ENCODE measurements at regions not wholly inside any gene's neighbourhood (a gene's known extent, or its start where the extent isn't known, plus 50 kb on each side); places are given as distances from the start of the nearest gene placed in this dataset.

- no peak for DNase-seq (ENCODE audit: low read depth)
- no peak overlapping the region for H3K4me3 ChIP-seq (ENCODE audit: low read depth, low read length)
Observed at GRCh38 chr13:80437231-80437630, 96.3 kb upstream of the SPRY2 start.

GRCh38 chr13:80436571-80437169 lies 95.7 kb upstream of the SPRY2 start:
- H3K4me3 ChIP-seq (ENCODE audit: low read depth, low read length): no peak overlapping the region
- peak; percentile 73 for DNase-seq (ENCODE audit: low read depth)

- no peak for DNase-seq (ENCODE audit: low read depth)
- H3K4me3 ChIP-seq (ENCODE audit: low read depth, low read length): no peak overlapping the region
Observed at GRCh38 chr13:80430561-80430960, 89.6 kb upstream of the SPRY2 start.

GRCh38 chr13:80428349-80429096 lies 87.6 kb upstream of the SPRY2 start:
- no peak overlapping the region for H3K4me3 ChIP-seq (ENCODE audit: low read depth, low read length)
- no peak for DNase-seq (ENCODE audit: low read depth)

- H3K4me3 ChIP-seq (ENCODE audit: low read depth, low read length): no peak overlapping the region
- no peak for DNase-seq (ENCODE audit: low read depth)
Observed at GRCh38 chr13:80419416-80419815, 78.5 kb upstream of the SPRY2 start.

GRCh38 chr13:80413611-80414010 lies 72.7 kb upstream of the SPRY2 start:
- no peak overlapping the region for H3K4me3 ChIP-seq (ENCODE audit: low read depth, low read length)
- DNase-seq (ENCODE audit: low read depth): no peak

- no peak overlapping the region for H3K4me3 ChIP-seq (ENCODE audit: low read depth, low read length)
- no peak for DNase-seq (ENCODE audit: low read depth)
Observed at GRCh38 chr13:80408270-80408669, 67.3 kb upstream of the SPRY2 start.

- no peak overlapping the region for H3K4me3 ChIP-seq (ENCODE audit: low read depth, low read length)
- no peak for DNase-seq (ENCODE audit: low read depth)
Observed at GRCh38 chr13:80400865-80401426, 60.0 kb upstream of the SPRY2 start.

GRCh38 chr13:80400164-80400864 lies 59.4 kb upstream of the SPRY2 start:
- H3K4me3 ChIP-seq (ENCODE audit: low read depth, low read length): no peak overlapping the region
- DNase-seq (ENCODE audit: low read depth): no peak

- DNase-seq (ENCODE audit: low read depth): no peak
- no peak overlapping the region for H3K4me3 ChIP-seq (ENCODE audit: low read depth, low read length)
Observed at GRCh38 chr13:80399340-80400163, 58.6 kb upstream of the SPRY2 start.
